PC-3 (cell line): ENCODE measurements at regions not wholly inside any gene's neighbourhood (a gene's known extent, or its start where the extent isn't known, plus 50 kb on each side); places are given as distances from the start of the nearest gene placed in this dataset.

Experiments
- ATAC-seq: fragments of 200-7000 bp; cut with Tn5 transposase; 2 replicates; pipeline ENCODE4 v1.9.1; 2020; ENCODE audit warnings: mild to moderate bottlenecking, moderate library complexity
- BruUV-seq: library from RNA; stranded (reverse); fragments of 400-500 nt; replicated peaks from 2 replicates; lab custom pipeline; 2021; lab: Mats Ljungman, UMichigan
- CTCF ChIA-PET: fragments of 300-600 bp; sonication (Branson Sonifier 250); formaldehyde crosslinking; loops from one replicate; lab custom pipeline; 2022; ENCODE audit warnings: antibody characterized with exemption; lab: Charles Lee
- POLR2A ChIA-PET: fragments of 300-600 bp; sonication (Branson Sonifier 250); formaldehyde crosslinking; loops from one replicate; lab custom pipeline; 2022; ENCODE audit warnings: antibody characterized with exemption; ENCODE audit not compliant: unreplicated experiment; lab: Charles Lee
- DNase-seq: peaks from one replicate; pipeline ENCODE4 v3.0.0-alpha.2; 2015
- H2AFZ ChIP-seq: fragments of 300-600 bp; sonication (generic); 2 replicates; pipeline ENCODE4 v1.6.0; 2016; ENCODE audit warnings: antibody characterized with exemption, low read length
- H3F3A ChIP-seq: fragments of 300-600 bp; sonication (generic); one replicate; pipeline ENCODE4 v1.6.0; 2017; ENCODE audit warnings: antibody characterized with exemption, low read length, control low read depth, mild to moderate bottlenecking; ENCODE audit not compliant: unreplicated experiment
- H3K27ac ChIP-seq: fragments of 300-600 bp; sonication (generic); 2 replicates; pipeline ENCODE4 v1.5.1; 2016; ENCODE audit warnings: mild to moderate bottlenecking, low read length
- H3K27me3 ChIP-seq: fragments of 300-600 bp; sonication (generic); 2 replicates; pipeline ENCODE4 v1.6.1; 2016; ENCODE audit warnings: low read length, mixed read lengths
- H3K36me3 ChIP-seq: fragments of 300-600 bp; sonication (generic); 2 replicates; pipeline ENCODE4 v1.6.1; 2016; ENCODE audit warnings: low read depth, mixed run types, low read length, mixed read lengths
- H3K4me1 ChIP-seq: fragments of 300-600 bp; sonication (generic); 2 replicates; pipeline ENCODE4 v1.5.1; 2016; ENCODE audit warnings: low read length; ENCODE audit not compliant: insufficient read depth
- H3K4me2 ChIP-seq: fragments of 300-600 bp; sonication (generic); 2 replicates; pipeline ENCODE4 v1.6.0; 2016; ENCODE audit warnings: low read length
- H3K4me3 ChIP-seq: fragments of 300-600 bp; sonication (generic); 2 replicates; pipeline ENCODE4 v1.5.1; 2016; ENCODE audit warnings: mild to moderate bottlenecking, low read length, mixed read lengths
- H3K79me2 ChIP-seq: fragments of 300-600 bp; sonication (generic); 2 replicates; pipeline ENCODE4 v1.6.1; 2017; ENCODE audit warnings: low read length, mixed read lengths
- H3K9ac ChIP-seq: fragments of 300-600 bp; sonication (generic); 2 replicates; pipeline ENCODE4 v1.6.0; 2016; ENCODE audit warnings: mild to moderate bottlenecking, low read length
- H3K9me2 ChIP-seq: fragments of 300-600 bp; sonication (generic); replicated peaks from 2 replicates; pipeline ENCODE4 v1.6.1; 2016; ENCODE audit warnings: mixed run types, low read length, mixed read lengths
- H3K9me3 ChIP-seq: fragments of 300-600 bp; sonication (generic); 2 replicates; pipeline ENCODE4 v1.6.1; 2016; ENCODE audit warnings: low read length, mixed read lengths
- H4K20me1 ChIP-seq: fragments of 300-600 bp; sonication (generic); 2 replicates; pipeline ENCODE4 v1.6.1; 2016; ENCODE audit warnings: low read length, mixed read lengths
- EZH2 ChIP-seq: fragments of 300-600 bp; sonication (generic); IDR thresholded peaks from one replicate; pipeline ENCODE4 v1.6.1; 2017; ENCODE audit warnings: antibody characterized with exemption, mild to moderate bottlenecking, low read length; ENCODE audit not compliant: unreplicated experiment
- EZH2phosphoT487 ChIP-seq: fragments of 300-600 bp; sonication (generic); IDR thresholded peaks from 2 replicates; pipeline ENCODE4 v1.6.1; 2018; ENCODE audit warnings: mild to moderate bottlenecking, antibody characterized with exemption, low read length, borderline replicate concordance
- intact Hi-C: fragments of 100-400 bp; cut with micrococcal nuclease; formaldehyde crosslinking; loops from 2 replicates; pipeline ENCODE4 v1.9.0; 2023
- TF ChIP-seq, protein P1 (sequence below): fragments of 300-600 bp; sonication (generic); conservative IDR thresholded peaks from 2 replicates; pipeline ENCODE4 v1.5.1; 2017; ENCODE audit warnings: antibody characterized with exemption, low read depth, mild to moderate bottlenecking, low read length

DNA sequence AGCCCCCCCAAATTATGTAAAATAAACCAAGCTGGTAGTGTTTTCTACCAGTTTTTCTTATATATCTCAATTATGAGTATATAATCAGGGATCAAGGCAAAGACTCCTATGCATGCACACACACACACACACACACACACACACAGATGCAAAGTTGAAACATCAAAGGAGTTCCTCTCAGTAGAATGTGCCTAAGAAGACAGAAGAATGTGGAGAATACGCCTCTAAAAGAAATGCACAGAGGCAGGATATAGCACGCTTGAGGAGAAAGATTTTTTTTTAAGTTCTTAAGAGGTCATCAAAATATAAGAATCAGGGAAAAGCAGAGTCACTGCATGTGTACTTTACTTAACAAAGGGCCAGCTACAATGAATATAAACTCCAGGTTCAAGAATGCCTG lies 138.2 kb upstream of the CLEC14A start:
- TF ChIP-seq EZH2 (no peak), EZH2phosphoT487 (no peak)
- TF ChIP-seq, protein P1, sequence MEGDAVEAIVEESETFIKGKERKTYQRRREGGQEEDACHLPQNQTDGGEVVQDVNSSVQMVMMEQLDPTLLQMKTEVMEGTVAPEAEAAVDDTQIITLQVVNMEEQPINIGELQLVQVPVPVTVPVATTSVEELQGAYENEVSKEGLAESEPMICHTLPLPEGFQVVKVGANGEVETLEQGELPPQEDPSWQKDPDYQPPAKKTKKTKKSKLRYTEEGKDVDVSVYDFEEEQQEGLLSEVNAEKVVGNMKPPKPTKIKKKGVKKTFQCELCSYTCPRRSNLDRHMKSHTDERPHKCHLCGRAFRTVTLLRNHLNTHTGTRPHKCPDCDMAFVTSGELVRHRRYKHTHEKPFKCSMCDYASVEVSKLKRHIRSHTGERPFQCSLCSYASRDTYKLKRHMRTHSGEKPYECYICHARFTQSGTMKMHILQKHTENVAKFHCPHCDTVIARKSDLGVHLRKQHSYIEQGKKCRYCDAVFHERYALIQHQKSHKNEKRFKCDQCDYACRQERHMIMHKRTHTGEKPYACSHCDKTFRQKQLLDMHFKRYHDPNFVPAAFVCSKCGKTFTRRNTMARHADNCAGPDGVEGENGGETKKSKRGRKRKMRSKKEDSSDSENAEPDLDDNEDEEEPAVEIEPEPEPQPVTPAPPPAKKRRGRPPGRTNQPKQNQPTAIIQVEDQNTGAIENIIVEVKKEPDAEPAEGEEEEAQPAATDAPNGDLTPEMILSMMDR = no peak
- no peak for ATAC-seq
- no peak for DNase-seq
- no TSS peak for BruUV-seq
- no peaks in the 10 kb centered on the region for H3K79me2 ChIP-seq
- CTCF ChIA-PET = no interaction called here
- H3K4me2 ChIP-seq = no peak overlapping the region
- no peaks in the 10 kb centered on the region for H4K20me1 ChIP-seq
- H3K27ac ChIP-seq = no peak overlapping the region
- POLR2A ChIA-PET = no interaction called here
- intact Hi-C loops = no loop called here
- H3K27me3 ChIP-seq = no peaks in the 10 kb centered on the region; the same call in 1 of the 2 replicates
- H3K9ac ChIP-seq = no peak overlapping the region
- H3K36me3 ChIP-seq = no peaks in the 10 kb centered on the region
- H3K9me3 ChIP-seq = no peaks in the 10 kb centered on the region
- H3K4me1 ChIP-seq = peaks cover 9% of the 10 kb centered on the region; the same call in 1 of the 2 replicates
- H3F3A ChIP-seq = no peaks in the 10 kb centered on the region
- no peaks in the 10 kb centered on the region for H3K9me2 ChIP-seq
- H3K4me3 ChIP-seq = no peak overlapping the region
- H2AFZ ChIP-seq = no peak overlapping the region

- Histone ChIP-seq H3K4me3 (no peak overlapping the region), H3K9me3 (no peaks in the 10 kb centered on the region), H2AFZ (no peak overlapping the region), H3K79me2 (no peaks in the 10 kb centered on the region), H3K9ac (no peak overlapping the region), H3K9me2 (no peaks in the 10 kb centered on the region), H3K36me3 (no peaks in the 10 kb centered on the region), H3K27me3 (no peaks in the 10 kb centered on the region), H3K27ac (no peak overlapping the region), H4K20me1 (no peaks in the 10 kb centered on the region), H3K4me1 (peaks cover 9% of the 10 kb centered on the region; the same call in 1 of the 2 replicates), H3K4me2 (no peak overlapping the region), H3F3A (no peaks in the 10 kb centered on the region)
- POLR2A ChIA-PET = no interaction called here
- intact Hi-C loops = no loop called here
- DNase-seq = peak; percentile 49
- TF ChIP-seq EZH2 (no peak), EZH2phosphoT487 (no peak)
- TF ChIP-seq, protein P1 = no peak
- BruUV-seq = no TSS peak
- ATAC-seq = no peak
- CTCF ChIA-PET = no interaction called here
These were observed 135.4 kb upstream of the CLEC14A start for GRCh38 chr14:38391334-38391733.

DNA sequence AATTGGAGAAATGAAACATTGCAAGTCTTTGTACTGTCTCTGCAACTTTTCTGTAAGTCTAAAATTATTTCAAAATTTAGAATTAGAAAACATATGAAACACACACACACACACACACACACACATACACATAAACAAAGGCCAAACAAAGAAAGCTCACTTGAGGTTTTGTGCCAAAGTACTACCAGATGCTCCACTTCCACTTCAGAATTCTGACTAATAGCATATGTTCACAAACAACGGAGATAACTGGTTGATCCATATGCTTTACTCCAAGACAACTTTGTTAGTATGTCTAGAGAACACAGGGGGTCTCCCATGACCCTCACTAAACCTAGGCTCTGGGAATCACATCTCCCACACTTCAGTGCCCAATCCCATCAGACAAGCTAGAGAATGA lies 133.8 kb upstream of the CLEC14A start:
- Histone ChIP-seq H3K27ac (no peak overlapping the region), H3K27me3 (no peaks in the 10 kb centered on the region), H4K20me1 (no peaks in the 10 kb centered on the region), H3K4me3 (no peak overlapping the region), H3K9me3 (no peaks in the 10 kb centered on the region), H3K36me3 (no peaks in the 10 kb centered on the region), H3F3A (no peaks in the 10 kb centered on the region), H3K4me1 (peaks cover 9% of the 10 kb centered on the region; the same call in 1 of the 2 replicates), H3K9ac (no peak overlapping the region), H3K79me2 (no peaks in the 10 kb centered on the region), H3K4me2 (no peak overlapping the region), H3K9me2 (no peaks in the 10 kb centered on the region), H2AFZ (no peak overlapping the region)
- ChIA-PET POLR2A (no interaction called here), CTCF (no interaction called here)
- ATAC-seq = no peak
- no peak for TF ChIP-seq EZH2phosphoT487
- no peak for TF ChIP-seq EZH2
- TF ChIP-seq, protein P1 = no peak
- BruUV-seq = no TSS peak
- intact Hi-C loops = no loop called here
- no peak for DNase-seq
